Gastrocnemius medialis (tissue), 4 donors: ENCODE measurements at regions not wholly inside any gene's neighbourhood (a gene's known extent, or its start where the extent isn't known, plus 50 kb on each side); places are given as distances from the start of the nearest gene placed in this dataset.

Experiments
- CTCF ChIP-seq, 5 experiments: fragments of 450-650 bp in 3 of 5; fragments of 200-600 bp in 2 of 5; sonication (generic) in 2 of 5; IDR thresholded peaks in 4 of 5; conservative IDR thresholded peaks in 1 of 5; 1 replicate in 4 of 5; 2 replicates in 1 of 5; pipeline ENCODE4 v1.5.1; 2016 to 2019; ENCODE audit warnings: antibody characterized with exemption in 5 of 5, mild to moderate bottlenecking in 3 of 5, moderate library complexity in 3 of 5
- POLR2A ChIP-seq, 2 donors: fragments of 450-650 bp; IDR thresholded peaks; one replicate each; pipeline ENCODE4 v1.6.1; 2017; ENCODE audit warnings: antibody characterized with exemption in 2 of 2, mild to moderate bottlenecking in 2 of 2, moderate library complexity in 2 of 2

GRCh38 chr14:98219638-98220037 is 1052.4 kb downstream of the BCL11B start:
- TF ChIP-seq CTCF (IDR thresholded peaks at IDR 0.05 in 4 of 5, conservative IDR thresholded peaks at IDR 0.05 in 1 of 5) (no peak), POLR2A (IDR thresholded peaks at IDR 0.05) (no peak)
